Peyer's patch (tissue), 4 donors: ENCODE measurements at regions not wholly inside any gene's neighbourhood (a gene's known extent, or its start where the extent isn't known, plus 50 kb on each side); places are given as distances from the start of the nearest gene placed in this dataset.

Source experiments
- DNase-seq, 3 donors: peaks; one replicate each; pipeline ENCODE4 v3.0.0-alpha.2; 2017 to 2019
- H3K27ac ChIP-seq, 4 donors: fragments of 200-600 bp; sonication (generic); one replicate each; pipeline ENCODE4 v1.5.1; 2016 to 2019
- H3K27me3 ChIP-seq, 2 donors: fragments of 200-600 bp; sonication (generic); one replicate each; pipeline ENCODE4 v1.5.1; 2019
- H3K36me3 ChIP-seq, 3 donors: fragments of 200-600 bp; sonication (generic); one replicate each; pipeline ENCODE4 v1.5.1; 2016 to 2019
- H3K4me1 ChIP-seq, 4 donors: fragments of 200-600 bp; sonication (generic); one replicate each; pipeline ENCODE4 v1.5.1; 2016 to 2019
- H3K4me3 ChIP-seq, 4 donors: fragments of 200-600 bp; sonication (generic); 1 replicate in 3 of 4; 2 replicates in 1 of 4; pipeline ENCODE4 v1.5.1; 2016 to 2019; ENCODE audit warnings: mild to moderate bottlenecking in 1 of 4
- H3K9me3 ChIP-seq, 4 donors: fragments of 200-600 bp; sonication (generic); one replicate each; pipeline ENCODE4 v1.5.1; 2016 to 2019; ENCODE audit warnings: mild to moderate bottlenecking in 1 of 4
- CTCF ChIP-seq, 6 experiments: fragments of 450-650 bp in 4 of 6; fragments of 200-600 bp in 2 of 6; sonication (generic) in 1 of 6; IDR thresholded peaks; one replicate each; pipeline ENCODE4 v1.5.1; 2017 to 2019; ENCODE audit warnings: antibody characterized with exemption in 6 of 6, mild to moderate bottlenecking in 3 of 6, moderate library complexity in 1 of 6
- POLR2A ChIP-seq, 2 donors: fragments of 450-650 bp; IDR thresholded peaks; one replicate each; pipeline ENCODE4 v1.5.1; 2017; ENCODE audit warnings: antibody characterized with exemption in 2 of 2, mild to moderate bottlenecking in 2 of 2, moderate library complexity in 2 of 2
- small RNA-seq, 2 donors: library from RNA; depleted of rRNA; stranded (forward); fragments of <200 nt; gene quantifications; one replicate each; pipeline ENCODE3, GENCODE V24; 2016

DNA sequence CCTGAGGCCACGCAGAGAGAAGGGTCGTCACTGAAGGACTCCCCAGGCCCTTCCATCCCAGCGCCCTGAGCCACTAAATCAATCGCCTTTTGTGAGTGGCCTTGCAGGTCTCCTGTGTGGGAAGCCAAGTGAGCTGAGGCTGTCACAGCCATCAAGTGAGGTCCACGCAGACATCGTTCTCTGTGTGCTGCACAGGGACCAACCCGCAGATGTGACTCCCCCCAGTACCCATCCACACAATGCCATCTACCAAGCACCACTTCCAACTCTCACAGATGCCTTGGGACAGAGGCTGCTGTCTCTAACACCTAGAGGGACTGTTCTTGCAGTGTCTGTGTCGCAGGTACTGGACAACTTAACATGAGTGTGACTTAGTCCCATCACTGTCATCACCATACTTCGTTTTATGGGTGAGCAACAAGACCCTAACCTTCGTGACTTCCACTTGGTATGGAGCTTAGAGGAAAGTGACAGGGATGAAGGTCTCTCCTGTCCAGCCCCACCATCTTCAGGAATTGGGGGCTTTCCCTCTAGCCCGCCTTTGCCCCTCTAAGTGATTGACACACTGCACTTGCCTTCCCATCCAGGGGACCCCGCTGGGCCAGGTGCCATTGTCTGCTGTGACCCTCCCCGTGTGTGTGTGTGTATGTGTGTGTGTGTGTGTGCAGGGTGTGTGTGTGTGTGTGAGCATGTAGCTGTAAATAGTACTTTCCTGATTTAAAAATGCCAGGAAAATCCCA is 51.4 kb upstream of the TMEM72 start:
- TF ChIP-seq CTCF (IDR thresholded peaks at IDR 0.05): no peak
- TF ChIP-seq POLR2A (IDR thresholded peaks at IDR 0.05): no peak
- H3K36me3 ChIP-seq: no peaks in the 10 kb centered on the region
- no peak overlapping the region for H3K4me3 ChIP-seq
- no peaks in the 10 kb centered on the region for H3K27me3 ChIP-seq
- H3K4me1 ChIP-seq: peaks cover 0 to 6% (median 0%) of the 10 kb centered on the region in 4 donors
- no peak for DNase-seq
- no peak overlapping the region for H3K27ac ChIP-seq
- H3K9me3 ChIP-seq: no peaks in the 10 kb centered on the region

GRCh38 chr10:44860811-44861736 is 50.1 kb upstream of the TMEM72 start:
- peaks cover 0 to 11% (median 0%) of the 10 kb centered on the region in 4 donors for H3K4me1 ChIP-seq
- no peak overlapping the region for H3K27ac ChIP-seq
- peak in 1 of 3 donors; percentile 44 for DNase-seq
- TF ChIP-seq POLR2A (IDR thresholded peaks at IDR 0.05): no peak
- no peak for TF ChIP-seq CTCF (IDR thresholded peaks at IDR 0.05)
- no peaks in the 10 kb centered on the region for H3K9me3 ChIP-seq
- no peak overlapping the region for H3K4me3 ChIP-seq
- H3K27me3 ChIP-seq: peaks cover 0 to 5% of the 10 kb centered on the region in 2 donors
- H3K36me3 ChIP-seq: no peaks in the 10 kb centered on the region

Small RNAs in the stretch of these regions (small RNA-seq; reads per million reads assigned to genes)
- gene AL356157.2: 0 reads per million in 2 donors
